Thymus (tissue), 11 donors: ENCODE measurements at regions not wholly inside any gene's neighbourhood (a gene's known extent, or its start where the extent isn't known, plus 50 kb on each side); places are given as distances from the start of the nearest gene placed in this dataset.

Experiments
- DNase-seq, 9 donors: peaks; one replicate each; pipeline ENCODE4 v3.0.0-alpha.2; 2013; ENCODE audit warnings: low spot score in 9 of 9, low read depth in 6 of 9, missing footprints in 1 of 9
- H3K27ac ChIP-seq, 2 donors: one replicate each; pipeline ENCODE4 v1.5.1; 2013; ENCODE audit warnings: control low read depth in 1 of 2, low read depth in 1 of 2, low read length in 1 of 2, mild to moderate bottlenecking in 1 of 2, moderate library complexity in 1 of 2
- H3K27me3 ChIP-seq, 2 donors: one replicate each; pipeline ENCODE4 v1.5.1; 2013; ENCODE audit warnings: low read length in 1 of 2; ENCODE audit not compliant: control insufficient read depth in 2 of 2, insufficient read depth in 1 of 2
- H3K36me3 ChIP-seq, 2 donors: one replicate each; pipeline ENCODE4 v1.5.1; 2013; ENCODE audit warnings: low read length in 1 of 2, mild to moderate bottlenecking in 1 of 2, moderate library complexity in 1 of 2; ENCODE audit not compliant: control insufficient read depth in 2 of 2, insufficient read depth in 2 of 2
- H3K4me1 ChIP-seq, 2 donors: one replicate each; pipeline ENCODE4 v1.5.1; 2013; ENCODE audit warnings: low read length in 2 of 2; ENCODE audit not compliant: control insufficient read depth in 2 of 2, insufficient read depth in 2 of 2
- H3K4me3 ChIP-seq, 2 donors: one replicate each; pipeline ENCODE4 v1.5.1; 2013; ENCODE audit warnings: low read length in 2 of 2, control low read depth in 1 of 2, mild to moderate bottlenecking in 1 of 2
- H3K9me3 ChIP-seq, 2 donors: one replicate each; pipeline ENCODE4 v1.5.1; 2013; ENCODE audit warnings: low read length in 1 of 2, mild to moderate bottlenecking in 1 of 2; ENCODE audit not compliant: control insufficient read depth in 2 of 2, insufficient read depth in 1 of 2
- WGBS: extraction: QIAGEN DNeasy Blood & Tissue Kit; methylation state at CpG from one replicate; pipeline ENCODE4 v1.1.7; 2013; 5-methylcytosine and 5-hydroxymethylcytosine counted together
- donor health status: healthy.

GRCh38 chr1:87648323-87649119 lies 319.8 kb downstream of the LMO4 start:
- H3K27ac ChIP-seq, result no peak overlapping the region
- H3K27me3 ChIP-seq, result no peaks in the 10 kb centered on the region
- H3K4me3 ChIP-seq, result no peak overlapping the region
- no peaks in the 10 kb centered on the region for H3K9me3 ChIP-seq
- over 99% methylated on average over 4 of the region's 4 CpGs for WGBS
- H3K36me3 ChIP-seq, result no peaks in the 10 kb centered on the region
- no peaks in the 10 kb centered on the region for H3K4me1 ChIP-seq
- no peak for DNase-seq

- no peaks in the 10 kb centered on the region for H3K36me3 ChIP-seq
- WGBS, result 97% methylated on average over 5 of the region's 5 CpGs
Measured at GRCh38 chr1:87650306-87650705, 321.6 kb downstream of the LMO4 start.

GRCh38 chr1:87652176-87652575 lies 323.5 kb downstream of the LMO4 start:
- Histone ChIP-seq H3K27me3 (no peaks in the 10 kb centered on the region), H3K4me3 (no peak overlapping the region), H3K27ac (no peak overlapping the region), H3K9me3 (no peaks in the 10 kb centered on the region), H3K36me3 (no peaks in the 10 kb centered on the region), H3K4me1 (no peaks in the 10 kb centered on the region)
- DNase-seq, result no peak
- 93% methylated on average over 3 of the region's 3 CpGs for WGBS

More at GRCh38 chr1:87650306-87650705, 321.6 kb downstream of the LMO4 start:
- Histone ChIP-seq H3K4me1 (no peaks in the 10 kb centered on the region), H3K27me3 (no peaks in the 10 kb centered on the region), H3K4me3 (no peak overlapping the region), H3K27ac (no peak overlapping the region), H3K9me3 (no peaks in the 10 kb centered on the region)
- no peak for DNase-seq

- no peaks in the 10 kb centered on the region for H3K9me3 ChIP-seq
- H3K27ac ChIP-seq, result no peak overlapping the region
- H3K4me1 ChIP-seq, result no peaks in the 10 kb centered on the region
Measured at GRCh38 chr1:87665151-87665550, 336.5 kb downstream of the LMO4 start.

GRCh38 chr1:87666681-87667080 lies 338.0 kb downstream of the LMO4 start:
- no peak for DNase-seq
- H3K36me3 ChIP-seq, result no peaks in the 10 kb centered on the region
- no peaks in the 10 kb centered on the region for H3K4me1 ChIP-seq
- H3K27ac ChIP-seq, result no peak overlapping the region
- H3K4me3 ChIP-seq, result no peak overlapping the region
- no peaks in the 10 kb centered on the region for H3K27me3 ChIP-seq
- H3K9me3 ChIP-seq, result no peaks in the 10 kb centered on the region
- WGBS, result 95% methylated on average over 2 of the region's 2 CpGs

More at GRCh38 chr1:87665151-87665550, 336.5 kb downstream of the LMO4 start:
- Histone ChIP-seq H3K36me3 (no peaks in the 10 kb centered on the region), H3K27me3 (no peaks in the 10 kb centered on the region), H3K4me3 (no peak overlapping the region)
- over 99% methylated on average over 2 of the region's 2 CpGs for WGBS
- no peak for DNase-seq

- H3K4me1 ChIP-seq, result no peaks in the 10 kb centered on the region
- no peak overlapping the region for H3K4me3 ChIP-seq
- no peak overlapping the region for H3K27ac ChIP-seq
- H3K9me3 ChIP-seq, result no peaks in the 10 kb centered on the region
- H3K27me3 ChIP-seq, result no peaks in the 10 kb centered on the region
- peak in 1 of 9 donors; percentile 7 for DNase-seq
- WGBS, result 86% methylated on average over 1 of the region's 1 CpG
- no peaks in the 10 kb centered on the region for H3K36me3 ChIP-seq
Measured at GRCh38 chr1:87669674-87670073, 341.0 kb downstream of the LMO4 start.

- no peaks in the 10 kb centered on the region for H3K27me3 ChIP-seq
- no peaks in the 10 kb centered on the region for H3K36me3 ChIP-seq
- H3K9me3 ChIP-seq, result no peaks in the 10 kb centered on the region
- no peak overlapping the region for H3K4me3 ChIP-seq
- H3K4me1 ChIP-seq, result no peaks in the 10 kb centered on the region
- no peak overlapping the region for H3K27ac ChIP-seq
- no peak for DNase-seq
- 97% methylated on average over 5 of the region's 5 CpGs for WGBS
Measured at GRCh38 chr1:87673309-87673708, 344.6 kb downstream of the LMO4 start.

GRCh38 chr1:87673748-87674147 lies 345.1 kb downstream of the LMO4 start:
- no peaks in the 10 kb centered on the region for H3K4me1 ChIP-seq
- H3K9me3 ChIP-seq, result no peaks in the 10 kb centered on the region
- H3K27ac ChIP-seq, result no peak overlapping the region
- no peak for DNase-seq
- no peak overlapping the region for H3K4me3 ChIP-seq
- 93% methylated on average over 3 of the region's 3 CpGs for WGBS
- no peaks in the 10 kb centered on the region for H3K27me3 ChIP-seq
- no peaks in the 10 kb centered on the region for H3K36me3 ChIP-seq

- no peaks in the 10 kb centered on the region for H3K27me3 ChIP-seq
- H3K27ac ChIP-seq, result no peak overlapping the region
- H3K4me1 ChIP-seq, result no peaks in the 10 kb centered on the region
- 96% methylated on average over 5 of the region's 5 CpGs for WGBS
- H3K4me3 ChIP-seq, result no peak overlapping the region
- no peaks in the 10 kb centered on the region for H3K36me3 ChIP-seq
- no peaks in the 10 kb centered on the region for H3K9me3 ChIP-seq
- DNase-seq, result no peak
Measured at GRCh38 chr1:87674791-87675190, 346.1 kb downstream of the LMO4 start.
